GM12878 (cell line): ENCODE measurements at regions not wholly inside any gene's neighbourhood (a gene's known extent, or its start where the extent isn't known, plus 50 kb on each side); places are given as distances from the start of the nearest gene placed in this dataset.

Experiments used
- ATAC-seq: fragments of 200-7000 bp; cut with Tn5 transposase; 3 replicates; pipeline ENCODE4 v1.9.1; 2020; ENCODE audit warnings: mild to moderate bottlenecking, moderate library complexity
- BruUV-seq: library from RNA; stranded (reverse); fragments of 400-500 nt; replicated peaks from 2 replicates; lab custom pipeline; 2021; lab: Mats Ljungman, UMichigan
- CTCF ChIA-PET: fragments of 300-600 bp; sonication (Branson Sonifier 250); formaldehyde crosslinking; extraction: SDS; loops from one replicate; lab custom pipeline; 2021; ENCODE audit warnings: inconsistent platforms; lab: Yijun Ruan, JAX
- POLR2A ChIA-PET: fragments of 350-600 bp; formaldehyde crosslinking; extraction: SDS; loops from one replicate; lab custom pipeline; 2021; ENCODE audit warnings: inconsistent platforms; lab: Charles Lee
- RAD21 ChIA-PET: fragments of 300-600 bp; sonication (Branson Sonifier 250); formaldehyde crosslinking; loops from one replicate; lab custom pipeline; 2023; ENCODE audit warnings: antibody characterized with exemption; ENCODE audit not compliant: unreplicated experiment; lab: Charles Lee
- SMC1A ChIA-PET: fragments of 300-600 bp; sonication (Branson Sonifier 250); formaldehyde crosslinking; loops from one replicate; lab custom pipeline; 2023; ENCODE audit not compliant: unreplicated experiment, uncharacterized antibody; lab: Charles Lee
- DNase-seq: peaks from one replicate; pipeline ENCODE4 v3.0.0-alpha.2; 2011; ENCODE audit warnings: low read depth, low spot score
- FAIRE-seq: peaks from 3 replicates; lab custom pipeline; 2011; peaks lifted over from hg19 to GRCh38; lab: Jason Lieb, UNC
- H2AFZ ChIP-seq: 2 replicates; pipeline ENCODE4 v1.6.0; 2011; ENCODE audit warnings: low read depth, low read length, control low read depth; ENCODE audit not compliant: control insufficient read depth
- H3K27ac ChIP-seq: 2 replicates; pipeline ENCODE4 v1.5.1; 2011; ENCODE audit warnings: control low read depth; ENCODE audit not compliant: control insufficient read depth, insufficient read depth
- H3K27me3 ChIP-seq, 2 experiments: replicated peaks in 1 of 2; 2 replicates each; pipeline versions ENCODE4 v1.6.0 to v1.6.1; 2011; ENCODE audit warnings: low read length in 1 of 2; ENCODE audit not compliant: control insufficient read depth in 2 of 2, insufficient read depth in 2 of 2
- H3K36me3 ChIP-seq, 2 experiments: 2 replicates each; pipeline ENCODE4 v1.5.1; 2011; ENCODE audit warnings: low read length in 1 of 2; ENCODE audit not compliant: control insufficient read depth in 2 of 2, insufficient read depth in 2 of 2
- H3K4me1 ChIP-seq: 2 replicates; pipeline ENCODE4 v1.6.1; 2011; ENCODE audit warnings: mild to moderate bottlenecking, low read length, moderate library complexity, mixed read lengths; ENCODE audit not compliant: control insufficient read depth, insufficient read depth
- H3K4me2 ChIP-seq: 2 replicates; pipeline ENCODE4 v1.6.0; 2011; ENCODE audit warnings: control low read depth; ENCODE audit not compliant: control insufficient read depth, insufficient read depth
- H3K4me3 ChIP-seq: fragments of 200-600 bp; sonication (generic); 2 replicates; pipeline ENCODE4 v1.5.1; 2016
- H3K79me2 ChIP-seq: 2 replicates; pipeline ENCODE4 v1.6.0; 2011; ENCODE audit warnings: low read length; ENCODE audit not compliant: control insufficient read depth, insufficient read depth
- H3K9ac ChIP-seq: 2 replicates; pipeline ENCODE4 v1.8.0; 2011; ENCODE audit warnings: low read length, control low read depth, mixed read lengths; ENCODE audit not compliant: control insufficient read depth, insufficient read depth
- H3K9me3 ChIP-seq: replicated peaks from 3 replicates; pipeline ENCODE4 v1.5.1; 2011; ENCODE audit warnings: mild to moderate bottlenecking, low read length; ENCODE audit not compliant: control insufficient read depth, insufficient read depth
- H4K20me1 ChIP-seq: 2 replicates; pipeline ENCODE4 v1.6.0; 2011; ENCODE audit not compliant: control insufficient read depth, insufficient read depth
- BMI1 ChIP-seq: fragments of 450-650 bp; IDR thresholded peaks from 2 replicates; pipeline ENCODE4 v1.6.1; 2016; ENCODE audit warnings: mild to moderate bottlenecking, moderate library complexity, borderline replicate concordance
- CEBPB ChIP-seq, 2 experiments: fragments of 150-350 bp in 1 of 2; IDR thresholded peaks; 2 replicates each; pipeline ENCODE4 v1.6.1; 2012 to 2014; ENCODE audit warnings: low read depth in 2 of 2, low read length in 2 of 2, borderline replicate concordance in 1 of 2, inconsistent platforms in 1 of 2
- FOXK2 ChIP-seq: fragments of 450-650 bp; IDR thresholded peaks from 2 replicates; pipeline ENCODE4 v1.6.1; 2017; ENCODE audit warnings: mild to moderate bottlenecking, moderate library complexity
- FOXM1 ChIP-seq: IDR thresholded peaks from 2 replicates; pipeline ENCODE4 v1.6.1; 2012; ENCODE audit warnings: low read depth, mild to moderate bottlenecking, inconsistent platforms, low read length, moderate library complexity
- MYC ChIP-seq: IDR thresholded peaks from 2 replicates; pipeline ENCODE4 v1.6.1; 2011; ENCODE audit warnings: mild to moderate bottlenecking, low read length, moderate library complexity, inconsistent platforms; ENCODE audit not compliant: insufficient read depth, insufficient replicate concordance, insufficient read length, severe bottlenecking
- NFYB ChIP-seq: IDR thresholded peaks from 2 replicates; pipeline ENCODE4 v1.6.1; 2011; ENCODE audit warnings: low read depth, mild to moderate bottlenecking, low read length, improper control_type of control experiment, moderate library complexity; ENCODE audit not compliant: insufficient read depth
- POLR2A ChIP-seq: IDR thresholded peaks from 2 replicates; pipeline ENCODE4 v1.6.1; 2011; ENCODE audit warnings: low read depth, mild to moderate bottlenecking, low read length
- WGBS: methylation state at CpG from one replicate; pipeline ENCODE4 v1.1.6; 2016; ENCODE audit warnings: low lambda C conversion rate; ENCODE audit not compliant: insufficient replicate concordance, insufficient coverage; ENCODE audit errors: missing lambda C conversion rate; 5-methylcytosine and 5-hydroxymethylcytosine counted together
- in situ Hi-C: fragments of 300-500 bp; cut with MboI; formaldehyde crosslinking; loops from 9 replicates; pipeline ENCODE4 v1.14.3; 2018; ENCODE audit warnings: mixed read lengths
- intact Hi-C: fragments of 100-400 bp; cut with micrococcal nuclease; formaldehyde crosslinking; loops from one replicate; pipeline ENCODE4 v1.14.2; 2022; ENCODE audit not compliant: unreplicated experiment
- TF ChIP-seq, protein P1 (sequence below): fragments of 150-350 bp; IDR thresholded peaks from 2 replicates; pipeline ENCODE4 v1.6.1; 2016; ENCODE audit warnings: low read depth, low read length
- TF ChIP-seq, protein P2 (sequence below): fragments of 450-650 bp; IDR thresholded peaks from 2 replicates; pipeline ENCODE4 v1.6.1; 2017; ENCODE audit warnings: mild to moderate bottlenecking, moderate library complexity

DNA sequence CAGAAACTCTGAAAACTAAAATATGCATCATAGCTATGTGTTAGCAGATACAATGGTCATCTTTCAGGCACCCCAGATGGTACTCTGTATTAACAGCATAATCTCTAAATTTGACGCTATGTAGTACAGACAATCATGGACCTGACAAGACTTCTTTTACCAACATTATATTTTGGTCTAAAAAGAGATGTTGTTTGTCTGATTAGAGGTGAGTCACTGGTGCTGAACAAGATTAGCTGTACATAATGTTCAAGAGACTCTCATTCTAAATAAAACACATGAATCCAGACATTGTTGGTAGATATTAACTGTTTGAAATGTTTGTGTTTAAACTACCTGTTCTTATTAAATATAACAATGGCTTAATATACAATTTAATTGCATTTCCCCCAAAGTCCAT, 146.4 kb upstream of the LMNTD1 start:
- RAD21 ChIA-PET: no interaction called here
- no peak for DNase-seq
- in situ Hi-C loops: no loop called here
- H3K4me2 ChIP-seq: no peak overlapping the region
- BruUV-seq: no TSS peak
- H4K20me1 ChIP-seq: no peaks in the 10 kb centered on the region
- no peak for ATAC-seq
- FAIRE-seq: no peak
- H3K4me3 ChIP-seq: no peak overlapping the region
- H3K9ac ChIP-seq: no peak overlapping the region
- 45% methylated on average over 1 of the region's 1 CpG for WGBS
- TF ChIP-seq, protein P1, sequence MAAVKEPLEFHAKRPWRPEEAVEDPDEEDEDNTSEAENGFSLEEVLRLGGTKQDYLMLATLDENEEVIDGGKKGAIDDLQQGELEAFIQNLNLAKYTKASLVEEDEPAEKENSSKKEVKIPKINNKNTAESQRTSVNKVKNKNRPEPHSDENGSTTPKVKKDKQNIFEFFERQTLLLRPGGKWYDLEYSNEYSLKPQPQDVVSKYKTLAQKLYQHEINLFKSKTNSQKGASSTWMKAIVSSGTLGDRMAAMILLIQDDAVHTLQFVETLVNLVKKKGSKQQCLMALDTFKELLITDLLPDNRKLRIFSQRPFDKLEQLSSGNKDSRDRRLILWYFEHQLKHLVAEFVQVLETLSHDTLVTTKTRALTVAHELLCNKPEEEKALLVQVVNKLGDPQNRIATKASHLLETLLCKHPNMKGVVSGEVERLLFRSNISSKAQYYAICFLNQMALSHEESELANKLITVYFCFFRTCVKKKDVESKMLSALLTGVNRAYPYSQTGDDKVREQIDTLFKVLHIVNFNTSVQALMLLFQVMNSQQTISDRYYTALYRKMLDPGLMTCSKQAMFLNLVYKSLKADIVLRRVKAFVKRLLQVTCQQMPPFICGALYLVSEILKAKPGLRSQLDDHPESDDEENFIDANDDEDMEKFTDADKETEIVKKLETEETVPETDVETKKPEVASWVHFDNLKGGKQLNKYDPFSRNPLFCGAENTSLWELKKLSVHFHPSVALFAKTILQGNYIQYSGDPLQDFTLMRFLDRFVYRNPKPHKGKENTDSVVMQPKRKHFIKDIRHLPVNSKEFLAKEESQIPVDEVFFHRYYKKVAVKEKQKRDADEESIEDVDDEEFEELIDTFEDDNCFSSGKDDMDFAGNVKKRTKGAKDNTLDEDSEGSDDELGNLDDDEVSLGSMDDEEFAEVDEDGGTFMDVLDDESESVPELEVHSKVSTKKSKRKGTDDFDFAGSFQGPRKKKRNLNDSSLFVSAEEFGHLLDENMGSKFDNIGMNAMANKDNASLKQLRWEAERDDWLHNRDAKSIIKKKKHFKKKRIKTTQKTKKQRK: no peak
- H3K36me3 ChIP-seq: no peaks in the 10 kb centered on the region
- no peaks in the 10 kb centered on the region for H3K4me1 ChIP-seq
- 0 out of 4 replicates have a peak, but pooled peaks cover 0 to 4% of the 10 kb centered on the region in 2 experiments for H3K27me3 ChIP-seq
- intact Hi-C loops: no loop called here
- H2AFZ ChIP-seq: no peak overlapping the region
- H3K27ac ChIP-seq: no peak overlapping the region
- POLR2A ChIA-PET: no interaction called here
- SMC1A ChIA-PET: no interaction called here
- no peaks in the 10 kb centered on the region for H3K79me2 ChIP-seq
- peaks cover 4% of the 10 kb centered on the region for H3K9me3 ChIP-seq
- CTCF ChIA-PET: no interaction called here

DNA sequence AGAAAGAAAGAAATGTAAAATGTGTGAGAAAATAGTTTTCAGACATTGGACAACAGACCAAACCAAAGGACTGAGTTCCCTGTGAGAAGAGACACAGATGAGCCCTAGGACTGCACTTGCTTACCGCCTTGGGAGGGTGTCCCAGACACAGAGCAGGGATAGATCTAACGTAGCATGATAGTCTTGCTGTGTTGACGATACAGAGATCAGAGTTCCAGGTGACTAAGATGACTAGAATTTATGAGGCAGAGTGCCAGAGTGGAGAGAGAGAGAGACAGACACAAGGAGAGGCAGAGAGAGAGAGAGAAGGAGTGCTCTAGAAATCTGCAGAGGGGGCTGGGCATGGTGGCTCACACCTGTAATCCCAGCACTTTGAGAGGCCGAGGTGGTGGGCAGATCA, 148.2 kb upstream of the LMNTD1 start:
- Histone ChIP-seq H3K4me2 (no peak overlapping the region), H4K20me1 (no peaks in the 10 kb centered on the region), H3K79me2 (no peaks in the 10 kb centered on the region), H3K9me3 (peaks cover 2% of the 10 kb centered on the region), H3K4me3 (no peak overlapping the region), H3K27ac (no peak overlapping the region), H3K9ac (no peak overlapping the region), H3K4me1 (no peaks in the 10 kb centered on the region), H3K27me3 (no peaks in the 10 kb centered on the region), H2AFZ (no peak overlapping the region), H3K36me3 (no peaks in the 10 kb centered on the region)
- DNase-seq (no peak), FAIRE-seq (no peak), ATAC-seq (no peak)
- intact Hi-C loops (no loop called here), in situ Hi-C loops (no loop called here)
- no TSS peak for BruUV-seq
- POLR2A ChIA-PET: no interaction called here
- CTCF ChIA-PET: no interaction called here
- RAD21 ChIA-PET: no interaction called here
- 23% methylated on average over 4 of the region's 4 CpGs for WGBS
- SMC1A ChIA-PET: interaction anchor here (1.6 kb wide), 1 partner anchor 12 kb away, joined by 5 read pairs; no protein-coding TSS in a partner anchor
- TF ChIP-seq FOXK2 (no peak), POLR2A (no peak), FOXM1 (no peak), NFYB (no peak), CEBPB (IDR thresholded peaks at IDR 0.05; ENCODE audit: borderline replicate concordance in 1 of 2, low read depth in 2 of 2, low read length in 2 of 2) (no peak), BMI1 (no peak), MYC (no peak)
- TF ChIP-seq, protein P2, sequence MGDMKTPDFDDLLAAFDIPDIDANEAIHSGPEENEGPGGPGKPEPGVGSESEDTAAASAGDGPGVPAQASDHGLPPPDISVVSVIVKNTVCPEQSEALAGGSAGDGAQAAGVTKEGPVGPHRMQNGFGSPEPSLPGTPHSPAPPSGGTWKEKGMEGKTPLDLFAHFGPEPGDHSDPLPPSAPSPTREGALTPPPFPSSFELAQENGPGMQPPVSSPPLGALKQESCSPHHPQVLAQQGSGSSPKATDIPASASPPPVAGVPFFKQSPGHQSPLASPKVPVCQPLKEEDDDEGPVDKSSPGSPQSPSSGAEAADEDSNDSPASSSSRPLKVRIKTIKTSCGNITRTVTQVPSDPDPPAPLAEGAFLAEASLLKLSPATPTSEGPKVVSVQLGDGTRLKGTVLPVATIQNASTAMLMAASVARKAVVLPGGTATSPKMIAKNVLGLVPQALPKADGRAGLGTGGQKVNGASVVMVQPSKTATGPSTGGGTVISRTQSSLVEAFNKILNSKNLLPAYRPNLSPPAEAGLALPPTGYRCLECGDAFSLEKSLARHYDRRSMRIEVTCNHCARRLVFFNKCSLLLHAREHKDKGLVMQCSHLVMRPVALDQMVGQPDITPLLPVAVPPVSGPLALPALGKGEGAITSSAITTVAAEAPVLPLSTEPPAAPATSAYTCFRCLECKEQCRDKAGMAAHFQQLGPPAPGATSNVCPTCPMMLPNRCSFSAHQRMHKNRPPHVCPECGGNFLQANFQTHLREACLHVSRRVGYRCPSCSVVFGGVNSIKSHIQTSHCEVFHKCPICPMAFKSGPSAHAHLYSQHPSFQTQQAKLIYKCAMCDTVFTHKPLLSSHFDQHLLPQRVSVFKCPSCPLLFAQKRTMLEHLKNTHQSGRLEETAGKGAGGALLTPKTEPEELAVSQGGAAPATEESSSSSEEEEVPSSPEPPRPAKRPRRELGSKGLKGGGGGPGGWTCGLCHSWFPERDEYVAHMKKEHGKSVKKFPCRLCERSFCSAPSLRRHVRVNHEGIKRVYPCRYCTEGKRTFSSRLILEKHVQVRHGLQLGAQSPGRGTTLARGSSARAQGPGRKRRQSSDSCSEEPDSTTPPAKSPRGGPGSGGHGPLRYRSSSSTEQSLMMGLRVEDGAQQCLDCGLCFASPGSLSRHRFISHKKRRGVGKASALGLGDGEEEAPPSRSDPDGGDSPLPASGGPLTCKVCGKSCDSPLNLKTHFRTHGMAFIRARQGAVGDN: no peak
